BE2C (cell line): ENCODE measurements at regions not wholly inside any gene's neighbourhood (a gene's known extent, or its start where the extent isn't known, plus 50 kb on each side); places are given as distances from the start of the nearest gene placed in this dataset.
A peak's percentile ranks its signal among the peaks of the same experiment; 100 is the strongest.

ENCODE experiments used
- DNase-seq: peaks from one replicate; pipeline ENCODE4 v3.0.0-alpha.2; 2020
- H3K27me3 ChIP-seq: fragments of 250-450 bp; sonication (Bioruptor Pico); 2 replicates; pipeline ENCODE4 v1.5.1; 2020; ENCODE audit warnings: mild to moderate bottlenecking
- H3K36me3 ChIP-seq: fragments of 250-450 bp; sonication (Bioruptor Pico); 2 replicates; pipeline ENCODE4 v1.5.1; 2020; ENCODE audit warnings: mild to moderate bottlenecking
- H3K4me1 ChIP-seq: fragments of 250-450 bp; sonication (Bioruptor Pico); 2 replicates; pipeline ENCODE4 v1.5.1; 2020
- H3K4me3 ChIP-seq: 2 replicates; pipeline ENCODE4 v1.5.1; 2011; ENCODE audit warnings: low read depth, low read length
- H3K9me3 ChIP-seq: fragments of 250-450 bp; sonication (Bioruptor Pico); 2 replicates; pipeline ENCODE4 v1.5.1; 2020
- CTCF ChIP-seq: IDR thresholded peaks from 2 replicates; pipeline ENCODE4 v1.5.1; 2012; ENCODE audit warnings: mild to moderate bottlenecking, low read depth, low read length

DNA sequence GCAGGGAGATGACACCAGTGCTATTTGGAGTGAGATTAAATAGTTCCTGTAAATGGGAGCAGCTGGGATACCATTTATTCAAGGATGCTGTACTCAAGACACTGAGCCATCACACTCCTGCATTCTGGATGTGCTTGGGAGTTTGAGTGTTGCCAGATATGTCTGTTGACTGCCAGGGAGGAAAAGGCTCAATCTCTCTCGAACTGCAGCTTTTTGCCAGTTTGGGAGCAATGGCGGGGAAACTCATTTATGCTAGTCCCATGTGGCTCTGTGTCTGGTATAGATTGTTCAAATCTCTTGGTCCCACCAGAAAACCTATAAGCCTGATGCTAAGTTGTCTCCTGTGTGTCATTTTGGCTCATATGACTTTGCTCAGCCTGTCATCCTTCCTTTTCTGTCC, 363.6 kb downstream of the WDR72 start:
- DNase-seq = no peak
- H3K4me1 ChIP-seq = no peaks in the 10 kb centered on the region
- no peak overlapping the region for H3K4me3 ChIP-seq
- H3K27me3 ChIP-seq = no peaks in the 10 kb centered on the region
- H3K9me3 ChIP-seq = no peaks in the 10 kb centered on the region
- no peak for TF ChIP-seq CTCF
- H3K36me3 ChIP-seq = no peaks in the 10 kb centered on the region

GRCh38 chr15:53390549-53390948, 368.9 kb downstream of the WDR72 start:
- DNase-seq = no peak
- no peaks in the 10 kb centered on the region for H3K36me3 ChIP-seq
- H3K4me3 ChIP-seq = no peak overlapping the region
- H3K4me1 ChIP-seq = no peaks in the 10 kb centered on the region
- no peaks in the 10 kb centered on the region for H3K27me3 ChIP-seq
- no peak for TF ChIP-seq CTCF
- no peaks in the 10 kb centered on the region for H3K9me3 ChIP-seq

DNA sequence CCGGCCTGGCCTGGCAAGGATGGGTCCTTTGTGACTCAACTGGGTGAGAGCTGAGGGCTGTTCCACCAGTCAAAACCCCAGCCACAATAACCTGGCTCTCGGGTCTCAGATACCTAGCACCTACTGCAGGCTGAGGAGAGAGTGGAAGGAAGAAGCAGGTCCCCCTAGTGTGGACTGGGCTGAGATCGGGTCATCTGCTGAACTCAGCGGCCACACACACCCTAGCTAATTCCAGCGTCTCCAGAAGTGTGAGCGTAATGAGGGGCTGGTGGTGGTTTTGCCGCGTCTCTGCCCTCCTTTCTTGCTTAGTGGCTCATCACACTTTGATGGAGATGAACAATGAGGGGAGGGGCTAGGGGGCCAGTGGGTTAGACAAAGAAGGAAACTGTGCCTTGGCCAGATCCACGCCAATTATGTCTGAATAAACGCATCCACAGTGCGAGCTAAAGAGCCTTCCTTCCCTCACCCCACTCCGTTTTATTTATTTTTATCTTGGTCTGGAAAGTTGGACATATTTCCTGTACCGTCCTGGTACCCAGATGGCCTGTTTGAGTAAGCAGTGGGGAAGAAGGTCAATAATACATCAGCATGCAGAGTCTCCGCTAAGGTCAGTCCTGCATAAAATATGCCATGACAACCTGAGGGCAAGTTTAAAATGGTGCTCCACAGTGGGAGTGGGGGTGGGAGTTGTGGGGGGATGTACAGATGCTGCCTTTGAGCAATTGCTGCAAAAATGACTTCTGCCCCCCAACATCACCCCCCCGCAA, 370.0 kb downstream of the WDR72 start:
- no peak for TF ChIP-seq CTCF
- Histone ChIP-seq H3K4me1 (no peaks in the 10 kb centered on the region), H3K4me3 (no peak overlapping the region), H3K36me3 (no peaks in the 10 kb centered on the region), H3K27me3 (no peaks in the 10 kb centered on the region), H3K9me3 (no peaks in the 10 kb centered on the region)
- no peak for DNase-seq

- H3K4me3 ChIP-seq = no peak overlapping the region
Measured at GRCh38 chr15:53384417-53384816, 375.0 kb downstream of the WDR72 start.

GRCh38 chr15:53378096-53378800, 381.2 kb downstream of the WDR72 start:
- no peaks in the 10 kb centered on the region for H3K36me3 ChIP-seq
- H3K4me3 ChIP-seq = no peak overlapping the region
- H3K27me3 ChIP-seq = no peaks in the 10 kb centered on the region
- DNase-seq = no peak
- H3K4me1 ChIP-seq = no peaks in the 10 kb centered on the region
- H3K9me3 ChIP-seq = no peaks in the 10 kb centered on the region
- TF ChIP-seq CTCF = no peak

More at GRCh38 chr15:53384417-53384816, 375.0 kb downstream of the WDR72 start:
- H3K4me1 ChIP-seq = no peaks in the 10 kb centered on the region
- no peaks in the 10 kb centered on the region for H3K27me3 ChIP-seq
- DNase-seq = no peak
- TF ChIP-seq CTCF = peak; percentile 15; the same call in 1 of the 2 replicates
- no peaks in the 10 kb centered on the region for H3K36me3 ChIP-seq
- H3K9me3 ChIP-seq = no peaks in the 10 kb centered on the region

- Histone ChIP-seq H3K4me3 (no peak overlapping the region), H3K36me3 (no peaks in the 10 kb centered on the region), H3K4me1 (no peaks in the 10 kb centered on the region), H3K9me3 (no peaks in the 10 kb centered on the region), H3K27me3 (no peaks in the 10 kb centered on the region)
- TF ChIP-seq CTCF = no peak
- DNase-seq = no peak
Measured at GRCh38 chr15:53367740-53368139, 391.7 kb downstream of the WDR72 start.
